SJCRH30 (cell line): ENCODE measurements at regions not wholly inside any gene's neighbourhood (a gene's known extent, or its start where the extent isn't known, plus 50 kb on each side); places are given as distances from the start of the nearest gene placed in this dataset.

Source experiments
- DNase-seq, 2 experiments: peaks; one replicate each; pipeline ENCODE4 v3.0.0-alpha.2; 2015 to 2020
- H3K27ac ChIP-seq: fragments of 250-450 bp; sonication (Bioruptor Pico); 2 replicates; pipeline ENCODE4 v1.5.1; 2020; ENCODE audit warnings: mild to moderate bottlenecking, moderate library complexity
- H3K27me3 ChIP-seq: fragments of 250-450 bp; sonication (Bioruptor Pico); 2 replicates; pipeline ENCODE4 v1.5.1; 2020; ENCODE audit warnings: mild to moderate bottlenecking, moderate library complexity
- H3K36me3 ChIP-seq: fragments of 250-450 bp; sonication (Bioruptor Pico); 2 replicates; pipeline ENCODE4 v1.5.1; 2020; ENCODE audit warnings: mild to moderate bottlenecking, moderate library complexity
- H3K4me1 ChIP-seq: fragments of 250-450 bp; sonication (Bioruptor Pico); 2 replicates; pipeline ENCODE4 v1.5.1; 2020; ENCODE audit warnings: mild to moderate bottlenecking, moderate library complexity
- H3K4me3 ChIP-seq: fragments of 250-450 bp; sonication (Bioruptor Pico); 2 replicates; pipeline ENCODE4 v1.5.1; 2020; ENCODE audit warnings: mild to moderate bottlenecking, moderate library complexity
- H3K9me3 ChIP-seq: fragments of 250-450 bp; sonication (Bioruptor Pico); replicated peaks from 2 replicates; pipeline ENCODE4 v1.5.1; 2020; ENCODE audit warnings: mild to moderate bottlenecking, moderate library complexity

DNA sequence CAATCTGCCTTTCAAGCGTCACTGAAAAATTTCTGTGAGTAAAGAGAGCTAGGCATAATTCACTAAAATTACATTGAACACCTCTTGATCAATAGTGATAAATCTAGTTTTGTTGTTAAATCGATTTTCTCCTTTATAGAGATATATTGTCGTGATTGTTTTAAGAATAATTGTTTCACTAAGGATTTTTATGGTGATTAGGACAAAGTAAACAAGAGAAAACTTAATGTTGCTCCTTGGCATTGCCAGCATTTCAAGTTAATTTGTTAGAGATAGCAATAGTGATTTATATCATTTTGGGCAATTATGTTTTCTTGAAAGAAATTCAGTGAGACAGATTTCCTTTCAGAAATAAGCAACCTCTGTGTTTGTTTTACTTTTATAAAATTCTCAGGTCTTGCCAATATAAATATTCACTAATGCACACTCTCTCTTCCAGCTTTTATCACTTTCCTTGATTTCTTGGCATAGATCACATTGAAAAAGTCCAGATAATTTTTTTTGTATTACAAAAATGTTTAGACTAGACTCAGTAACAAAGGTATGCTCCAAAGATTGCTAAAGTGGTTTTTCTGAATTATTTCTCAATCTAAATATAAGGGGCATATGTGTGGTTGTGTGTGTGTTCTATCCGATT, 538.7 kb downstream of the TFEC start:
- Histone ChIP-seq H3K27ac (peak overlapping the region; percentile 81), H3K4me3 (peak overlapping the region; percentile 2), H3K9me3 (no peaks in the 10 kb centered on the region), H3K36me3 (no peaks in the 10 kb centered on the region), H3K4me1 (peaks cover 47% of the 10 kb centered on the region), H3K27me3 (no peaks in the 10 kb centered on the region)
- DNase-seq: peak in 1 of 2 experiments; percentile 41

DNA sequence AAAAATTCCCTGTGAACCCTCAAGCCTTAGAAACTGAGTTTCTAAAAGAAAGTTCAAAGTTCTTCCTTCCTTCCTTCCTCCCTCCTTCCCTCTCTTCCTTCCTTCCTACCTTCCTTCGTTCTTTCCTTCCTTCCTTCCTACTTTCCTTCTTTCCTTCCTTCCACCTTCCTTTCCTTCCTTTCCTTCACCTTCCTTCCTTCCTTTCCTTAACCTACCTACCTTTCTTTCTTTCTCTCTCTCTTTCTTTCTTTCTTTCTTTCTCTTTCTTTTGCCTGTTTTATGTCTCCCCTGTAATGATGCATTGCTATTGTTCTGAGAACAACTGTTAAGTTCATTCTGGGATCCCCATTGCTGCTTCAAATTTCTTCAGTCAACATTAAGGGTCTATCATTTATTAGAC, 551.1 kb downstream of the TFEC start:
- no peak for DNase-seq
- Histone ChIP-seq H3K36me3 (no peaks in the 10 kb centered on the region), H3K27ac (no peak overlapping the region), H3K9me3 (no peaks in the 10 kb centered on the region; the same call in 1 of the 2 replicates), H3K4me3 (no peak overlapping the region), H3K27me3 (no peaks in the 10 kb centered on the region), H3K4me1 (no peaks in the 10 kb centered on the region)

DNA sequence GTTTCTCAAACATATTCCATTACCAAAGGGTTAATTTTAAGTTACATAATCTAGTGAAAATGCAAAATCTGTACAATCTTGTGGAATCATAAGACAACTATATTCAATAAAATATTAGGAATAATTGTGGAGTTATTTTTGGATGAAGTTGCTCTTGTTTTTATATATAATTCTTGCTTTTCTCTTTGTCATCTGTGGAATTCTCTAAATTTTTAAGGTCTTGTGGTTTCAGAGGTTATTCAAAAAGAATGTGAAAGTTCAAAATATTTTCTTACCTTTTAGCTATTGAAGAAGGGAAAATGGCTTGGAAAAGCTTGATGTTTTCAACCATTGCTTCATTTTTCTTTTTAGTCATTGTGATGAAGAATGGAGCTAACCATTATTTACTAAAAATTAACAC, 552.1 kb downstream of the TFEC start:
- no peak overlapping the region for H3K27ac ChIP-seq
- no peak for DNase-seq
- H3K27me3 ChIP-seq: no peaks in the 10 kb centered on the region
- H3K9me3 ChIP-seq: no peaks in the 10 kb centered on the region; the same call in 1 of the 2 replicates
- no peaks in the 10 kb centered on the region for H3K4me1 ChIP-seq
- no peak overlapping the region for H3K4me3 ChIP-seq
- H3K36me3 ChIP-seq: no peaks in the 10 kb centered on the region

- no peak overlapping the region for H3K4me3 ChIP-seq
- no peak overlapping the region for H3K27ac ChIP-seq
- DNase-seq: no peak
- H3K27me3 ChIP-seq: no peaks in the 10 kb centered on the region
- H3K9me3 ChIP-seq: no peaks in the 10 kb centered on the region; the same call in 1 of the 2 replicates
- no peaks in the 10 kb centered on the region for H3K4me1 ChIP-seq
- no peaks in the 10 kb centered on the region for H3K36me3 ChIP-seq
These were observed 553.3 kb downstream of the TFEC start for GRCh38 chr7:115477193-115477651.

GRCh38 chr7:115476671-115477181, 553.8 kb downstream of the TFEC start:
- H3K4me1 ChIP-seq: no peaks in the 10 kb centered on the region
- H3K27me3 ChIP-seq: no peaks in the 10 kb centered on the region
- DNase-seq: no peak
- H3K9me3 ChIP-seq: no peaks in the 10 kb centered on the region; the same call in 1 of the 2 replicates
- no peak overlapping the region for H3K4me3 ChIP-seq
- no peak overlapping the region for H3K27ac ChIP-seq
- H3K36me3 ChIP-seq: no peaks in the 10 kb centered on the region

GRCh38 chr7:115475761-115476385, 554.0 kb downstream of the MDFIC start:
- Histone ChIP-seq H3K9me3 (no peaks in the 10 kb centered on the region; the same call in 1 of the 2 replicates), H3K27ac (no peak overlapping the region), H3K4me1 (no peaks in the 10 kb centered on the region), H3K36me3 (no peaks in the 10 kb centered on the region), H3K27me3 (no peaks in the 10 kb centered on the region), H3K4me3 (no peak overlapping the region)
- DNase-seq: no peak

DNA sequence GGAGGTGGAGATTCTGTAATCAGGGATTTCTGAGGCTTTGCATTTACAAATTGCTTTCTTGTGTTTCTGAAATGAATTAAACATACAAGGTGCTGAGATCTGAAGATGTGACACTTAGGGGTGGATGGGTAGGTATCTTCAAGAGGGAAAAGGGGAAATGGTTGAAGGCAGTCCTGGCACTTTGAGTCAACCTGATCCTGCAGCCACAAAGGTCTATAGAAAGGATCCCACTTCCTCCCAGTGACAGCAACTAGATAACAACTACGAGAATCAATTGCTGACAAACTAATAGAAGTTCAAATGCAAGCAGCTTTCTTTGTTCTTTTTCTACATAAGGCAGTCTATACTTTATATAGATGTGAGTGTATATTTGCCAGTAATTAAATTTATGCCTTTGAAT, 553.3 kb downstream of the MDFIC start:
- Histone ChIP-seq H3K4me1 (no peaks in the 10 kb centered on the region), H3K27ac (no peak overlapping the region), H3K4me3 (no peak overlapping the region), H3K27me3 (no peaks in the 10 kb centered on the region), H3K36me3 (no peaks in the 10 kb centered on the region), H3K9me3 (no peaks in the 10 kb centered on the region; the same call in 1 of the 2 replicates)
- no peak for DNase-seq

GRCh38 chr7:115474137-115474536, 552.2 kb downstream of the MDFIC start:
- no peak overlapping the region for H3K4me3 ChIP-seq
- H3K27me3 ChIP-seq: no peaks in the 10 kb centered on the region
- no peak for DNase-seq
- H3K36me3 ChIP-seq: no peaks in the 10 kb centered on the region
- no peaks in the 10 kb centered on the region for H3K9me3 ChIP-seq
- no peak overlapping the region for H3K27ac ChIP-seq
- H3K4me1 ChIP-seq: no peaks in the 10 kb centered on the region

- no peaks in the 10 kb centered on the region for H3K4me1 ChIP-seq
- H3K4me3 ChIP-seq: no peak overlapping the region
- H3K27me3 ChIP-seq: no peaks in the 10 kb centered on the region
- H3K9me3 ChIP-seq: no peaks in the 10 kb centered on the region
- H3K36me3 ChIP-seq: no peaks in the 10 kb centered on the region
- H3K27ac ChIP-seq: no peak overlapping the region
- DNase-seq: no peak
These were observed 550.0 kb downstream of the MDFIC start for GRCh38 chr7:115471891-115472290.

DNA sequence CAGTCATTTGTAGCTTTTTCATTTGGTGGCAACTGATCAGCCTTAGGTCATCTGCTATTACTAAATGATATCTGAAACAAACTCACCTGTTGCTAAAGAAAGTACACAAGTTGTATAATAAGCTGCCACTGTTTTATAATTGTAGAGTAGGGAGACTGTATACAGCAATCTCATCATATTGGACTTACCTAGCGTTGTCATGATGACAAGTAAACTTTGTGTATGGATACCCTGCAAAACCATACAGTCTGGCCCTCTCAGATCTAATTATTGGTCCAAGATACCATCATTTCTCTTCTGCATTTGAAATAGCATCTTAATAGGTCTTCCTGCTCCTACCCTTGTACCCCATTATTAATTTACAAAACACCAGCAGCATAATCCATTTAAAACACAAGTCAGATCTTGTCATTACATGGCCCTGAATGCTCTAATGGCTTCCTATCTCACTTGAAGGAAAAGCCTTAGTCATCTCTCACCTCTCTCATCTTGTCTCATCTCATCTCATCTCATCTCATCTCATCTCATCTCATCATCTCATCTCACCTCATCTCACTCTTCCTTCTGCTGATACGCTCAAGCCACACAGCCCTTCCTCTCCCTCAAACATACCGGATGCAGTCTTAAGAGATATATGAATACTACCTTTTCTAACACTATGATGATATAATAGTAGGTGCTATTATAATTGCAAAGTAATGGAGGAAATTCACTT, 540.6 kb downstream of the MDFIC start:
- no peak overlapping the region for H3K27ac ChIP-seq
- DNase-seq: no peak
- no peaks in the 10 kb centered on the region for H3K36me3 ChIP-seq
- H3K27me3 ChIP-seq: no peaks in the 10 kb centered on the region
- no peak overlapping the region for H3K4me3 ChIP-seq
- no peaks in the 10 kb centered on the region for H3K9me3 ChIP-seq
- no peaks in the 10 kb centered on the region for H3K4me1 ChIP-seq

DNA sequence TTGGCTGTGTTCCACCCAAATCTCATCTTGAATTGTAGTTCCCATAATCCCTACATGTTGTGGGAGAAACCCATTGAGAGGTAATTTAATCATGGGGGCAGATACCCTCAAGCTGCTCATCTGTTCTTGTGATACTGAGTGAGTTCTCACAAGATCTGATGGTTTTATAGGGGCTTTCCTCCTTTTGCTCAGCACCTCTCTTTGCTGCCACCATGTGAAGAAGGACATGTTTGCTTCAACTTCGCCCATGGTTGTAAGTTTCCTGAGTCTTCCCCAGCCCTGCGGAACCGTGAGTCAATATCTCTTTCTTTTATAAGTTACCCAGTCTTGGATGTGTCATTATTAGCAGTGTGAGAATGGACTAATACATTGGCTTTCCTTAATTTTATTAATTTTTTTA, 527.8 kb downstream of the MDFIC start:
- Histone ChIP-seq H3K36me3 (no peaks in the 10 kb centered on the region; the same call in 1 of the 2 replicates), H3K9me3 (no peaks in the 10 kb centered on the region; the same call in 1 of the 2 replicates), H3K4me3 (no peak overlapping the region), H3K4me1 (no peaks in the 10 kb centered on the region), H3K27ac (no peak overlapping the region), H3K27me3 (no peaks in the 10 kb centered on the region)
- DNase-seq: peak in 1 of 2 experiments; percentile 20

DNA sequence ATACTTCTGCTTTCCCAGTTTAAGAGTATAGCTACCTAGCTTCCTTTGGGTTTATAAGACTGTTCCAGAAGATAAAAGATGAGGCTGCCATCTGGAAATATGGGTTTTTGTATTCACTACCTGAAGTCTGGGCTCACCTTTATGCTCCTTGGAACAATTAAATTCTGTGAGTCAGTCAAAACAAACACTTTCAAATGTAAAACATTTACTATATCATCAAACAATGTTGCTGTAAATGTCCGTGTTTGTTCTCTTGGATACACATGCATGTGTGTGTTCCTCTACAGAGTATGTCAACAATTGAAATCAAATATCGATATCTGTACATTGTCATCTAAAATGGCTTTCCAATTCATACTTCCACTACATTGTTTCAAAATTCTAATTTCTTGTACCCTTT, 525.6 kb downstream of the MDFIC start:
- H3K27me3 ChIP-seq: no peaks in the 10 kb centered on the region
- no peak overlapping the region for H3K27ac ChIP-seq
- no peak overlapping the region for H3K4me3 ChIP-seq
- H3K36me3 ChIP-seq: no peaks in the 10 kb centered on the region; the same call in 1 of the 2 replicates
- DNase-seq: no peak
- H3K4me1 ChIP-seq: no peaks in the 10 kb centered on the region
- no peaks in the 10 kb centered on the region; the same call in 1 of the 2 replicates for H3K9me3 ChIP-seq

GRCh38 chr7:115441033-115441432, 519.1 kb downstream of the MDFIC start:
- Histone ChIP-seq H3K27me3 (no peaks in the 10 kb centered on the region), H3K4me1 (no peaks in the 10 kb centered on the region), H3K4me3 (no peak overlapping the region), H3K9me3 (no peaks in the 10 kb centered on the region), H3K36me3 (no peaks in the 10 kb centered on the region), H3K27ac (no peak overlapping the region)
- DNase-seq: no peak

GRCh38 chr7:115435178-115435577, 513.3 kb downstream of the MDFIC start:
- H3K27ac ChIP-seq: no peak overlapping the region
- H3K4me1 ChIP-seq: no peaks in the 10 kb centered on the region
- H3K27me3 ChIP-seq: no peaks in the 10 kb centered on the region
- H3K9me3 ChIP-seq: no peaks in the 10 kb centered on the region
- H3K4me3 ChIP-seq: no peak overlapping the region
- H3K36me3 ChIP-seq: no peaks in the 10 kb centered on the region
- no peak for DNase-seq

- no peaks in the 10 kb centered on the region for H3K27me3 ChIP-seq
- no peak overlapping the region for H3K4me3 ChIP-seq
- no peaks in the 10 kb centered on the region for H3K36me3 ChIP-seq
- no peaks in the 10 kb centered on the region for H3K9me3 ChIP-seq
- peaks cover under 1% of the 10 kb centered on the region; the same call in 1 of the 2 replicates for H3K4me1 ChIP-seq
- no peak overlapping the region for H3K27ac ChIP-seq
- DNase-seq: no peak
These were observed 508.0 kb downstream of the MDFIC start for GRCh38 chr7:115429918-115430317.
